NCI-H345 treated with DMSO at 0.1 percent for 48 hours (cell line): ENCODE measurements at regions not wholly inside any gene's neighbourhood (a gene's known extent, or its start where the extent isn't known, plus 50 kb on each side); places are given as distances from the start of the nearest gene placed in this dataset.
"Not testable (repeated sequence)": the region's sequence is repeated elsewhere in the genome, so short reads cannot be mapped to it uniquely, and the experiment has no call there.

Source experiments
- DNase-seq: peaks from one replicate; lab custom pipeline; 2025; ENCODE audit not compliant: unreplicated experiment; lab: John Stamatoyannopoulos, UW

- DNase-seq, result no peak
Observed at GRCh38 chr6:93858213-93858612, 438.9 kb upstream of the EPHA7 start.

- no peak for DNase-seq
Observed at GRCh38 chr6:93849857-93850256, 430.5 kb upstream of the EPHA7 start.

GRCh38 chr6:93848031-93848742, 428.8 kb upstream of the EPHA7 start:
- DNase-seq, result no peak

DNA sequence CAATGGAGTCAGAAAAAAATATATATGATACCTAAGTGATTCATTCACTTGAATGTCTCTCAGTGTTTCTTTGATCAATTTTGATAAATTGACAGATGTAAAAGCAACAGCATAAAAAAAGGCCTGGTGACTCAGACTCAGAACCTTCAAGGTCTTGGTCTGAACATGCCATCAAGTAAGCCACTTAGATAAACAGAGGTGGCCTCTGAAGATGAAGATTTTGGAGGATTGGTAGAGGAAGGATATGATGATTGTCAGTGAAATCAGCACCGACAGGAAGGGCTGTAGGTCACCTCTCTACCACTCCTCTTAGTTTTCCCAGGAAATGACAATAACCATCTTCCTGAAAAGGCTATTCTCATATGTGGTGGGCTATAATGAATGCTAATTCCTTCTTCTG, 422.8 kb upstream of the EPHA7 start:
- DNase-seq, result no peak

DNA sequence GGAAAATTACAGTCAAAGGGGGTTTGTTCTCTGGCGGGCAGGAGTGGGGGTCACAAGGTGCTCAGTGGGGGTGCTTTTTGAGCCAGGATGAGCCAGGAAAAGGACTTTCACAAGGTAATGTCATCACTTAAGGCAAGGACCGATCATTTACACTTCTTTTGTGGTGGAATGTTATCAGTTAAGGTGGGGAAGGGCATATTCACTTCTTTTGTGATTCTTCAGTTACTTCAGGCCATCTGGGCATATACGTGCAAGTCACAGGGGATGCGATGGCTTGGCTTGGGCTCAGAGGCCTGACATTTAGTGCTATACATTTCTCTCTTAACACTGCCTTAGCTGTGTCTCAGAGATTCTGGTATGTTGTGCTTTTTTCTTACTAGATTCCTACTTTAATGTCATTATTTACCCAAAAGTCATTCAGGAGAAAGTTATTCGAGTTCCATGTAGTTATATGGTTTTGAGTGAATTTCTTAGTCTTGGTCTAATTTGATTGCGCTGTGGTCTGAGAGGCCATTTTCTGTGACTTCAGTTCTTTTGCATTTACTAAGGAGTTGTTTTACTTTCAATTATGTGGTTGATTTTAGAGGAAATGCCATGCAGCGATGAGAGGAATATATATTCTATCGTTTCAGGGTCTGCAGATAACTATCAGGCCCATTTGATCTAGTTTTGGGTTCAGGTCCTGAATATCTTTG, 416.2 kb upstream of the EPHA7 start:
- not testable (repeated sequence) for DNase-seq

GRCh38 chr6:93835026-93835425, 415.7 kb upstream of the EPHA7 start:
- not testable (repeated sequence) for DNase-seq

DNA sequence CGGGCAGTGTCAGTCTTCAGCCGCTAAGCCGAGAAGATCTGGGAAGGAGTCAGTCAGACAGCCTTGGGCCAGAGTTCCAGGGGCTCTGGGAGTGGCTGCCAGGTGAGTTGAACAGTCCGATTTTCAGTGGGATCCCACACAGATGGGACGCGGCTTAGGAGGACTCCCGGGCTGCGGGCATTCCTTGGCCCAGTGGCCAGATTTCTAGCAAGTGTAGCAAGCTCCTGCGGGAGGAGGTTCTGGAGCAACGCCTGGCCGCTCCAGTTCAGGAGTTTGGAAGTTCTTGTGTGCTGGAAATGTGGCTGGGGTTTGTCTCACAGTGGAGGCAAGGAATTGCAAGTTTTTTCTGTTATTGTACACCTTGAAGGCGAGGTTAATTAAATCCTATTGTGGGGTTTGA, 414.0 kb upstream of the EPHA7 start:
- not testable (repeated sequence) for DNase-seq

DNA sequence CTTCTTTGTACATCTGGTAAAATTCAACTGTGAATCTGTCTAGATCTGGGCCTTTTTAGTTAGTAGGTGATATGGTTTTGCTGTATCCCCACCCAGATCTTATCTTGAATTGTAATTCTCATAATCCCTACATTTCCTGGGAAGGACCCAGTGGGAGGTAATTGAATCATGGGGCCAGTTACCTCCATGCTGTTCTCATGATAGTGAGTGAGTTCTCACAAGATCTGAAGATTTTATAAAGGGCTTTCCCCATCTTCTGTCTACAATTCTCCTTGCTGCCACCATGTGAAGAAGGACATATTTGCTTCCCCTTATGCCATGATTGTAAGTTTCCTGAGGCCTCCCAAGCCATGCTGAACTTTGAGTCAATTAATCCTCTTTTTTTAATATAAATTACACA, 410.4 kb upstream of the EPHA7 start:
- not testable (repeated sequence) for DNase-seq

GRCh38 chr6:93829009-93829408, 409.6 kb upstream of the EPHA7 start:
- DNase-seq, result no peak

DNA sequence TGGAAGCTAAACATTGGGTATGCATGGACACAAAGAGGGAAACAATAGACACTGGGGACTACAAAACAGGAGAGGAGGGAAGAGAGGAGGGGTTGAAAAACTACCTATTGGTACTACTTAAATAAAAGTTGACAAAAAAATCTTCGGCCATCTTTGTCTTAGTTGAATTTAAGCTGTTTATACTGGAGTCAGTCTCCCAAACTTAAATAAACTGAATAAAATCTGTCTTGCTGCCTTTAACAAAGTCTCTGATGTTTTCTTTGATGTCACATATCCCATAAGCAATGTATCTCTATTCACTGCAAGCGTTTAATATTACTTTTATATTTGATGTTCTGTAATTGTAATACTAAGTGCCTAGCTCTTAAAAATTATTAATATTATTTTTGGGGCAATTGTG, 409.2 kb upstream of the EPHA7 start:
- no peak for DNase-seq

GRCh38 chr6:93827728-93828127, 408.4 kb upstream of the EPHA7 start:
- no peak for DNase-seq

DNA sequence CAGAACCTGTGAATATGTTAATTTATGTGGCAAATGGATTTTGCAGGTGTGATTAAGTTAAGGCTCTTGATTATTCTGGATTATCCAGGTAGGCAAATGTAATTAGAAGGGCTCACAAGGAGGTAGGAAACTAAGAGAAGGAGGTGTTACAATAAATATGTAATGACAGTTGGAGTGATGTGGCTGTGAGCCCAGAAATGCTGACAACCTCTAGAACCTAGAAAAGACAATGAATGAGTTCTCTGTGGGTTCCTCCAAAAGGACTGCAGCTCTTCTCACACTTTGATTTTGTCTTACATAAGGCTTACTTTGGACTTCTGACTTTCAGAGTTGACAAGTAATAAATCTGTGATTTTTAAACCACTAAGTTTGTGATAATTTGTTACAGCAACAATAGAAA, 406.6 kb upstream of the EPHA7 start:
- no peak for DNase-seq

DNA sequence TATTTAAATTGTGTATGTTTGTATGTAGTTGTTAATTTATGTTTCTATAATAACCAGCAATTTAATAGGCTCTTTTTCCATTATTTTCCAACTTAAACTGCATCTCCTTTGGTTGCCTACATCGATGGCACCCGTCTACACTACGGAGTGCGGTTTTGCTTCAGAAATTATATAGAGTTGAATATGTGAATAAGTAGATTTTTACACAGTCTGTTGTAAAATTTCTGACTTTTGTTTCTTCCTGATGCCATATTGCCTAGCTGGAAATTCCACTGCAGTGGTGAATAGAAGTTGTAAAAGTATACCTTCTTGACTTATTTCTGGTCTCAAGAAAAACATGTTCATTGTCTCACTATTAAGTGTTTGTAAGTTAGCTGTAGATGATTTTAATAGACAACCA, 404.1 kb upstream of the EPHA7 start:
- DNase-seq, result no peak

- DNase-seq, result no peak
Observed at GRCh38 chr6:93822434-93823265, 403.3 kb upstream of the EPHA7 start.

- no peak for DNase-seq
Observed at GRCh38 chr6:93821953-93822352, 402.6 kb upstream of the EPHA7 start.

DNA sequence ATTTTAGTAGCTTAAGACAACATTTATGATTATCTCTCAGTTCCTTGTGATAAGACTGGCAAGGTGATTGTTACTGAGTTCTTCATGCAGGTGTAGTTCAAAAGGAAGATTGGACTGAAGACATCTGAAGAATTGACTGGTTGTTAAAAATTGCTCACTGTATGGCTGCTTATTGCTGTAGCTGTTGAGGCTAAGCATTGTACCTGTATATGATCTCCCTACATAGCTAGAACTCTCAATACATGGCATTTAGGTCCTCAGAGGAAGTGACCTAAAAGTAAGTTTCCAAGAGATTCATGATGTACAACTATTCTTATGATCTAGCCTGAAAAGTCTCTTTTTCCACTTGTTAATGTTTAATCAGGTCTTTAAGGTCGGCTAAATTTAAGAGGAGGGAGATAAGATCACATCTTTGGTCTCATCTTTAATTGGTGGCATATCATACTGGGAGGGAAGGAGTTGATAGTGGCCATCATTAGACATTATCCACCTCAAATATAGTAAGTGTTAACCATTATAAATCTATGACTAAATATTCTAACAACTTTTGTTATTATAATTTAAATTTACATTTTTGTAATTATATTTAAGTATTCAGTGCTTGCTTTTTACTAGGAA, 401.2 kb upstream of the EPHA7 start:
- DNase-seq, result no peak

GRCh38 chr6:93819189-93819588, 399.8 kb upstream of the EPHA7 start:
- DNase-seq, result no peak

DNA sequence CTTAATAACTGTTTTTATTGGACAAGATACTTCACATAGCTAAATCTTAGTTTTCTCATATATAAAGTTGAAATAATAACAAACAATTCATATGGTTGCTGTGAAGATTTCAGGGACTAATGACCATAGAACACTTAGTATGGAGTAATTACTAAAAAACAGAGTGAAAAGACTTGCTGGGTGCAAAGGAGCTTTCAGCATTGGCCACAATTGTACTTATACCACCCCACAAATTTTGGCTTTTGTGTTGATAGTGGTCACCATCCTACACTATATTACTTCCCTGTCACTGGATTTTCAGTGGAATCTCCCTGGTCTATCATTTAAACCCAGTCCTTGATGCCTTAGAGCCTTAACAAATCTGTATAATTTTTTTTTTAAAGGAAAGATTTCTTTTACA, 398.6 kb upstream of the EPHA7 start:
- no peak for DNase-seq

GRCh38 chr6:93806409-93807270, 387.3 kb upstream of the EPHA7 start:
- no peak for DNase-seq

- DNase-seq, result no peak
Observed at GRCh38 chr6:93801101-93801847, 381.9 kb upstream of the EPHA7 start.
